Right lobe of liver (tissue), 4 donors: ENCODE measurements at regions not wholly inside any gene's neighbourhood (a gene's known extent, or its start where the extent isn't known, plus 50 kb on each side); places are given as distances from the start of the nearest gene placed in this dataset.

Source experiments
- POLR2A ChIP-seq: fragments of 450-650 bp; IDR thresholded peaks from one replicate; pipeline ENCODE4 v1.6.1; 2017; ENCODE audit warnings: antibody characterized with exemption, mild to moderate bottlenecking
- TF ChIP-seq, protein P1 (sequence below), 4 donors: fragments of 200-600 bp in 3 of 4; fragments of 450-650 bp in 1 of 4; IDR thresholded peaks; one replicate each; pipeline versions ENCODE4 v1.5.1 to v1.8.0; 2016 to 2022; ENCODE audit warnings: antibody characterized with exemption in 4 of 4, mild to moderate bottlenecking in 2 of 4
- donor health status: DM: no; HTN: no; CAD: no.
- donor health status: DM: no; HTN: no; CAD: no.
- donor health status: DM: no; HTN: yes; CAD: no.

DNA sequence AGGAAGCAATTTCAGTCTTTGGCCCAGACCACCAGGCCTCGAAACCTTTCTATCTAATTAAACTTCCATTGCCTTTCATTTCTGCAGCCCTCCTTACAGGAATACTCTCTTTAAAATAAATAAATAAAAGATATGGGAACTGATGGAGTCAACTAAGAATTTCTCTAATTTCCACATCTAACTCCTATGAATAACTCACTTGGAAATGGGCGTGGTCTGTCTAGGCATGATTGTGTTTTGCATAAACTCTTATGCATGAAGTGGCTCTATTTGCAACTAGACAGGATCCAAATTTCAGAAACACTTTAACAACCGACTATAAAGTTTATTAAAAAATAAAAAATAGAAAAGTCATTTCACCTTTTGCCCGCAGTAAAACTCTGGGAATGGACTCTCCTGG is 199.5 kb downstream of the ADSS2 start:
- no peak for TF ChIP-seq POLR2A
- TF ChIP-seq, protein P1, sequence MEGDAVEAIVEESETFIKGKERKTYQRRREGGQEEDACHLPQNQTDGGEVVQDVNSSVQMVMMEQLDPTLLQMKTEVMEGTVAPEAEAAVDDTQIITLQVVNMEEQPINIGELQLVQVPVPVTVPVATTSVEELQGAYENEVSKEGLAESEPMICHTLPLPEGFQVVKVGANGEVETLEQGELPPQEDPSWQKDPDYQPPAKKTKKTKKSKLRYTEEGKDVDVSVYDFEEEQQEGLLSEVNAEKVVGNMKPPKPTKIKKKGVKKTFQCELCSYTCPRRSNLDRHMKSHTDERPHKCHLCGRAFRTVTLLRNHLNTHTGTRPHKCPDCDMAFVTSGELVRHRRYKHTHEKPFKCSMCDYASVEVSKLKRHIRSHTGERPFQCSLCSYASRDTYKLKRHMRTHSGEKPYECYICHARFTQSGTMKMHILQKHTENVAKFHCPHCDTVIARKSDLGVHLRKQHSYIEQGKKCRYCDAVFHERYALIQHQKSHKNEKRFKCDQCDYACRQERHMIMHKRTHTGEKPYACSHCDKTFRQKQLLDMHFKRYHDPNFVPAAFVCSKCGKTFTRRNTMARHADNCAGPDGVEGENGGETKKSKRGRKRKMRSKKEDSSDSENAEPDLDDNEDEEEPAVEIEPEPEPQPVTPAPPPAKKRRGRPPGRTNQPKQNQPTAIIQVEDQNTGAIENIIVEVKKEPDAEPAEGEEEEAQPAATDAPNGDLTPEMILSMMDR (IDR thresholded peaks at IDR 0.05), result no peak
